ENCODE measurements at regions not wholly inside any gene's neighbourhood (a gene's known extent, or its start where the extent isn't known, plus 50 kb on each side); places are given as distances from the start of the nearest gene placed in this dataset.

DNA sequence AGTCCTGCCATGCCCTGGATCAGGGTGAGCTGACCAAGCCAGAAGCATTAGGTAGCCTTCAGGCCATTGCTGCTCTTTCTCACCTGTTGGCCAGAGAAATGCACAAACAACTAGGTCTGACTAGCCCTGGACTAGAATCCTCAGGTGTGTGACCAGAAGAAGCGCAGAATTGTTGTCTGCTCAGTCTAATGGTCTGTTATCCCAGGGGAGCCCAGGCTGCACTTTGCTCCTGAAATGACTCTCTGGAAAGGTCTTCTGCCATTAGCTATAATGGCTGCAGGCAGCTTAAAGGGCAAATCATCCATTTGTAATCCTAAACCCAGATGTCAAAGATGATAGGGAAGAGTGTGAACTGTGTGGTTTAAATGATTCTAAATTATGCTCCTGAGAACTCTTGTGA is 246.1 kb downstream of the NFKBIZ start:
- H3K36me3 ChIP-seq (replicated peaks) = no peaks in the 10 kb centered on the region

DNA sequence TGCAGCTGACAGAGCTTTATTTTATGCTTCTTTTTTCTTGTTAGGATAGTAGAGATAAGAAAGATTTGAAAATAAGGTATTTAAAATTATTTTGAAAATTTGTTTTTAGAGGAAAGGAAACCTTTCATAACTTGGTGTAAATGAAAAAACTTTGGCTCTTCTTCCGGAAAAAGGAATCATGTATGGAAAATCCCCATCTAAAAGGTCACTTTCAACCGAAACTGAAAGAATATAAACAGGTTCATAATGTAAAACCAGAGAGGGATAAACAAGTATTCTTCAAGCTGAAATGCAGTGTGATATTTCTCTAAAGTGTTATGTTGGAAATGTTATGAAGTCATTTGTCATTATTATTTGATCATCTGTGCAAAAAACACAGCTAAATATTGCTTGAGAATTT is 246.8 kb downstream of the NFKBIZ start:
- H3K36me3 ChIP-seq (replicated peaks) = no peaks in the 10 kb centered on the region
- no peaks in the 10 kb centered on the region for H3K9me3 ChIP-seq
- H3K4me1 ChIP-seq = no peaks in the 10 kb centered on the region
- in situ Hi-C loops (cut with MboI; ENCODE audit: low sequenced_read_pairs) = no loop called here
- no peaks in the 10 kb centered on the region for H3K27me3 ChIP-seq (ENCODE audit: low read depth)
- no peak for DNase-seq (ENCODE audit: low spot score in 2 of 2)
- no peak overlapping the region for H3K4me3 ChIP-seq

More for the DNA sequence above, 246.1 kb downstream of the NFKBIZ start:
- no peaks in the 10 kb centered on the region for H3K9me3 ChIP-seq
- no peaks in the 10 kb centered on the region for H3K4me1 ChIP-seq
- H3K27me3 ChIP-seq (ENCODE audit: low read depth) = no peaks in the 10 kb centered on the region
- H3K4me3 ChIP-seq = no peak overlapping the region
- DNase-seq (ENCODE audit: low spot score in 2 of 2) = no peak
- in situ Hi-C loops (cut with MboI; ENCODE audit: low sequenced_read_pairs) = no loop called here

DNA sequence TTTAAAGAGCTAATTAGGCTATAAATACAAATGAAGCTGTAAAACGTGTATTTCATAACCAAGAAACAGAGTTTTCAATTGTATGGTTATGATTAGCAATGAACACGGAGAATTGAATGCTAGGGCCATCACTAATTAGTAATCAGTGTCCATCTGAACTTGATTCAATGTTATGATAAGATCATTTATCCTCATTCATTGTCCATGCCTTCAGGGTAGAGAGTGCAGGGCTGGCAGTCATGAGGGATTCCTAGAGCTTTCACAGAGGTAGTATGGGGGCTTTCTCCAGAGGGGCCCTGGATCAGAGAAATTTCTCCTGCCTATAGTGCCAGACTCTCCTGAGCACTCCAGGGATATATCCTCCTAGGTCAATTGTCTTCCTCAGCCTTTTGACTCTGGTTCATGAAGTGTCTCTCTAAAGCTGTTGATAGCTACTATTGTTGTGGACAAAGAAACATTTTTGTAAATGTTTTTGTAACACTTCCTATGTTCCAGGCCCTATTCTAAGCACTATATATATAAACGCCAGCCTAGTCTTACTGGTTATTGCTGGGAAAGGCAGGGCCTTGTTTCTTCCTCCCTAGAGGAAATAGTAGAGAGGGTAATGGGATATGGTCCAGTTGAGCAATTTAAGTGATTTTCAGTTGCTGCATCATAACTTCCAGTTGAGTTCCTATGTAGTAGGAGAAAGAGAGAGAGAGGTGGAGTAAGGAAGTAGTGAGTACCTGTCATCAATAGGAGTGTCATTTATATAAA is 249.0 kb downstream of the NFKBIZ start:
- Histone ChIP-seq H3K27me3 (ENCODE audit: low read depth) (no peaks in the 10 kb centered on the region), H3K4me3 (no peak overlapping the region), H3K36me3 (replicated peaks) (no peaks in the 10 kb centered on the region), H3K9me3 (no peaks in the 10 kb centered on the region), H3K4me1 (no peaks in the 10 kb centered on the region)
- in situ Hi-C loops (cut with MboI; ENCODE audit: low sequenced_read_pairs) = no loop called here
- DNase-seq (ENCODE audit: low spot score in 2 of 2) = no peak

DNA sequence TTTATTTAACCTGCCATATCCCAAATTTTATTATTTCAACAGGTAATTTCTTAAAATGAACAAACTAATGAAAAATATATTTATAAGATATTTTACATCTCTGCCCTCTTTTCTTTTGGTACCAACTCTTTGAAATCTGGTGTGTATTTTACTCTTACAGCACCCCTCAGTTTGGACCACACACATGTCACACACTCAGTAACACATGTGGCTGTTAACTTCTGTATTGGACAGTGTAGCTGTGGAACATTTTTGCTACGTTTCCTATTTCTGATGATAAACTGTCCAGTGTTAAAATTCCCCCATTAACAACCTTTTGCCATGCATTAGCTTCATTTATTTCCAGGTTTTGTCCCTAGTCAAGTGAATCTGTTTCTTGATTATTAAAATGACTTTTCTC is 250.6 kb downstream of the NFKBIZ start:
- no peaks in the 10 kb centered on the region for H3K27me3 ChIP-seq (ENCODE audit: low read depth)
- no peak for DNase-seq (ENCODE audit: low spot score in 2 of 2)
- no peaks in the 10 kb centered on the region for H3K9me3 ChIP-seq
- no peaks in the 10 kb centered on the region for H3K36me3 ChIP-seq (replicated peaks)
- H3K4me3 ChIP-seq = no peak overlapping the region
- no peaks in the 10 kb centered on the region for H3K4me1 ChIP-seq
- in situ Hi-C loops (cut with MboI; ENCODE audit: low sequenced_read_pairs) = no loop called here

DNA sequence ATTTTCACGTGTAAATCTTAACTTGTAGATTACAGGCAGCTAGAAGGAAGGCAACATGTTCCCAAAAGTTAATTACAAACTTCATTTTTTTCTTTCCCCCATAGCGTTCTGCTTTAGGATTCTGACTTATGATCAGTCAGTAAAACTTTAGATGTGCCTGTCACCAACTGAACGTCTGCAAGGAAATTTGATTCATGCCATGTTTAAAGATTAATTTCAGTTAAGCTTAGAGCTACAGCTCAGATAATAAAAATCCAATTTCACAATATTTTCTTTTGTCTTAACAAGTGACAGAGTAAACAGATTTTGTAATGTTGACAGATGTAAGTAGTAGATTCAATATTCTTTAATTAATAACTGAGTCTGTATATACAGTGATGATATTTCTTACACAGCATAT is 253.1 kb downstream of the NFKBIZ start:
- no peaks in the 10 kb centered on the region for H3K27me3 ChIP-seq (ENCODE audit: low read depth)
- H3K4me3 ChIP-seq = no peak overlapping the region
- no peaks in the 10 kb centered on the region for H3K36me3 ChIP-seq (replicated peaks)
- DNase-seq (ENCODE audit: low spot score in 2 of 2) = no peak
- no peaks in the 10 kb centered on the region for H3K9me3 ChIP-seq
- no peaks in the 10 kb centered on the region for H3K4me1 ChIP-seq
- in situ Hi-C loops (cut with MboI; ENCODE audit: low sequenced_read_pairs) = no loop called here

DNA sequence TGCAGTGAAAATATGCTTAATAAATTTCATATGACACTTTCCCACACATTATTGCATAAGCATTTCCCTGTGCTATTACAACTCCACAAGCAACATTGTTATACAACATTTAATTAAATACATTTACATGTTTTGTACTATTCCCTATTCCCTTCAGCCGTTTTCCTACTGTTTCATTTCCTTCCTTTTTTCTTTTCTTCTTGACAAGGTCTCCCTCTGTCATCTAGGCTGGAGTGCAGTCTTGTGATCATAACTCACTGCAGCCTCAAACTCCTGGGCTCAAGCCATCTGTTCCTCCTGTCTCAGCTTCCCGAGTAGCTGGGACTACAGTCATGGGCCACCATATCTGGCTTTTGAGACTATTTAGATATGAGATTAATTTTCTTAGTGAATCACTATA is 254.7 kb downstream of the NFKBIZ start:
- no peak for DNase-seq (ENCODE audit: low spot score in 2 of 2)
- Histone ChIP-seq H3K4me3 (no peak overlapping the region), H3K36me3 (replicated peaks) (no peaks in the 10 kb centered on the region), H3K4me1 (no peaks in the 10 kb centered on the region), H3K27me3 (ENCODE audit: low read depth) (no peaks in the 10 kb centered on the region), H3K9me3 (no peaks in the 10 kb centered on the region)
- in situ Hi-C loops (cut with MboI; ENCODE audit: low sequenced_read_pairs) = no loop called here

DNA sequence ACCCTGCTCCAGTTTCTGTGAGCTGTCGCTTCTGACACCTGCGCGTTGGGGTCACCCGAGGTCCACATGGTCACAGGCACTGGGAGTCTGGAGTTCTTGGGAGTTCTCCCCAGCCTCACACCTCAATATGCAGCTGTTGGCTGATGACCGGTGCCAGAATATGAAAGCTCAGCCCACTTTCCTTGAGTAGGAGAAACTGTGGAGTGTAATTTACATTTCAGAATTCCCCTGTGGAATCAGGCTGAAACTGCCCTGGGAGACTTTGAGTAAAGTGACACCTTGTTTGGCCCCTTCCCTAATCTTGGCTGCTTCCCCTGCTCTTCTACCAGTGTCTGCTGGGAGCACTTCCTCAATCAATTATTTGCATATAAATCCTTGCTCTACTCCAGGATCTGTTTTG is 255.9 kb downstream of the NFKBIZ start:
- Histone ChIP-seq H3K27me3 (ENCODE audit: low read depth) (no peaks in the 10 kb centered on the region), H3K9me3 (no peaks in the 10 kb centered on the region), H3K36me3 (replicated peaks) (no peaks in the 10 kb centered on the region), H3K4me1 (no peaks in the 10 kb centered on the region), H3K4me3 (no peak overlapping the region)
- in situ Hi-C loops (cut with MboI; ENCODE audit: low sequenced_read_pairs) = no loop called here
- DNase-seq (ENCODE audit: low spot score in 2 of 2) = no peak

DNA sequence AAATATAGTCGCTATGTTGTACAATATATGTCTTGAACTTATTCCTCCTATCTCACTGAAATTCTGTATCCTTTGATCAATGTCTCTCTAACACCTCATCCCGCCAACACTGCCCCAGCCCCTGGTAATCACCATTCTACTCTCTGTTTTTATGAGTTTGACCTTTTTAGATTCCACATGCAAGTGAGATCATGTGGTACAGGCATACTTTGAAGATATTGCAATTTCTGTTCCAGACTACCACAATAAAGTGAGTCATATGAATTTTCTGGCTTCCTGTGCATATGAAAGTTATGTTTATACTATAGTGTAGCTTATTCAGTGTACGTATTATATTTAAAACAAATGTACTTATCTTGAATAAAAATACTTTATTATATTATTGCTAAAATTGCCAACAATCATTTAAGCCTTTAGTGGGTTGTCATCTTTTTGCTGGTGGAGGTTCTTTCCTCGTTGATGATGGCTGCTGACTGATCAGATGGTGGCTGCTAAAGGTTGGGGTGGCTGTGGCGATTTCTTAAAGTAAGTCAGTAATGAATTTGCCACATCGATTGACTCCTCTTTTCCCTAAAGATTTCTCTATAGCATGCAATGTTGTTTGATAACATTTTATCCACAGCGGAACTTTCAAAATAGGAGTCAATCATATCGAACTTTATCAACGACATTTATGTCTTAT is 257.2 kb downstream of the NFKBIZ start:
- no peak overlapping the region for H3K4me3 ChIP-seq
- no peak for DNase-seq (ENCODE audit: low spot score in 2 of 2)
- no peaks in the 10 kb centered on the region for H3K36me3 ChIP-seq (replicated peaks)
- no peaks in the 10 kb centered on the region for H3K4me1 ChIP-seq
- H3K9me3 ChIP-seq = no peaks in the 10 kb centered on the region
- H3K27me3 ChIP-seq (ENCODE audit: low read depth) = no peaks in the 10 kb centered on the region
- in situ Hi-C loops (cut with MboI; ENCODE audit: low sequenced_read_pairs) = no loop called here

DNA sequence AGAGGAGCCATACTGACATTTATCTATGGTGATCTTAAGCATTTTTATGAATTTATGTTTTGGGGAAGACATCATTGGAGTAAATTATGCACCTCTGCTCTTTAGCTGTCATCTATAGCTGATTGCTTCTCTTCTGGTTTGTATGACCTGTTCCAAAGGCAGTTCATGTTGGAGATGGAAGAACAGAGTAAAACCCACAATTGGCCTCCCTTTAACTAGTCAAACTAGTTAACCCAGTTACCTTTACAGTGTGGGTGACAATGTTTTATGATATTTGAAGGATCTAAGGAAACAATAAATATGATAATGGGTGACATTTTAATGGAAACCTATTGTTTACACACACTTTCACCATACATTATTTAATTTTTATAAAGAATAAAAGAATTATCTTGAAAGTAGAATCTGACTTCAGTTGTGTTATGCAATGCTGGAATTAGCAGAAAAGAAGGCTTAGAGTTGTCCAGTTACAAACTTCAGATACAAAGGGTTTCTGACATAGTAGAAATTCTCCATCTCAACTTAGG is 263.5 kb downstream of the NFKBIZ start:
- DNase-seq (ENCODE audit: low spot score in 2 of 2) = no peak
- in situ Hi-C loops (cut with MboI; ENCODE audit: low sequenced_read_pairs) = no loop called here
- H3K36me3 ChIP-seq (replicated peaks) = no peaks in the 10 kb centered on the region
- no peaks in the 10 kb centered on the region for H3K27me3 ChIP-seq (ENCODE audit: low read depth)
- no peaks in the 10 kb centered on the region for H3K9me3 ChIP-seq
- H3K4me3 ChIP-seq = no peak overlapping the region
- H3K4me1 ChIP-seq = no peaks in the 10 kb centered on the region

DNA sequence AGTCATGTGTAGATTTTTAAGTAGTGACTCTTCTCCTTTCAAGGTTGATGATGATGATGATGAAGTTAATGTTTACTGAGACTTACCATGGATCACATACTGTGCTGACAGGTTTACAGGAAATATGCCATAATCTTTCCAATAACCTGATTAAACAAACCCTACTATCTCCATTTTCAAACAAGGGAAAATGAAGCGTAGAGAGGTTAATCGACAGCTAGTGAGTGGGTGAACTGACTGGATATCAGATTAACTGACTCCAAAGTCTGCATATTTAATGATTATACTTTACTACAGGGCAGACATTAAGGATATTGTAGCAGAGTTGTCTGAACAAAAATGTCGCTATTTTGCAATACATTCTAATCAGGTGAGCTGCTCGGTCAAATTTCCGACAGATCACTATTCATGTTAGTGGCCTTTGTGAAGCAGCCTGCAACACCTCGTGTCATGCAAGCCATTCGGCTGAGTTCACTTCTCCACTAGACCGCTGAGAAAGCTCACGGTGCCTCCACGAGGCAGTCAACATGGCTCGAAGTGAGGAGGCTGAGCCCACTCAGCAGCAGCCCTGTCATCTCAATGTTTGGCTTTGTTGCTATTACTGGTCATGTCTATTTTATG is 264.2 kb downstream of the NFKBIZ start:
- H3K9me3 ChIP-seq = no peaks in the 10 kb centered on the region
- no peaks in the 10 kb centered on the region for H3K4me1 ChIP-seq
- in situ Hi-C loops (cut with MboI; ENCODE audit: low sequenced_read_pairs) = no loop called here
- no peak for DNase-seq (ENCODE audit: low spot score in 2 of 2)
- no peak overlapping the region for H3K4me3 ChIP-seq
- H3K36me3 ChIP-seq (replicated peaks) = no peaks in the 10 kb centered on the region
- no peaks in the 10 kb centered on the region for H3K27me3 ChIP-seq (ENCODE audit: low read depth)

DNA sequence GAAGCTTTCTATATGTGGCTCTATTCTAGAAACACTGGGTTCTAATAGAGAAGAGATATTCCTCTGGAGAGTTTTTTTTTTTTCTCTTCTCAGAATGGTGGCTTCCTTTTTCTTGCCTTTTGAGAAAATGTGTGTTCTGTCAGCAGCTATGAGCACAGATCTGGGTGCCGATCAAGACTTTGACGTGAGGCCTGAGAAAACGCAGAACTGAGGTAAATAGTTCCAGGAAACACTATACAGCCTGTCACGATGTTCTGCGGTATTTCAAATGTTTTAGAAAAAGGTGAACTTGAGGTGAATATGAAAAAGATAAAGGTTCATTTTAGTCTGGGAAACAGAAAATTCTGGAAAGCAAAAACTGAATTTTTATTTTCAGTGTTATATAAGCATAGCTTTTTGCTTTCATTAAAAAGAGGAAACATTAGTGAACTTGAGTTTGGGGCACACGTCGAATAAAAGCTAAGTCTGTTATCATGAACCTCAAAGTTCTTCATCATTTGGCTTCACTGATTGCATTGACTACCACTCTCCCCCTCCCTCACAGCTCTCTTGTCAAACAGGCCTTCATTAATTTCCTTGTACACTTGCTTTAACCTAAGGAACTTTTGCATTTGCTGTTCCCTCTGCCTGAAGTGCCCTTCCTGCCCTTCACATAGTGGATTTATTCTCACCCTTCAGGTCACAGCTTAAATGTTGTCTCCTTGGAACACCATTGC is 265.1 kb downstream of the NFKBIZ start:
- in situ Hi-C loops (cut with MboI; ENCODE audit: low sequenced_read_pairs) = no loop called here
- no peak for DNase-seq (ENCODE audit: low spot score in 2 of 2)
- H3K4me1 ChIP-seq = no peaks in the 10 kb centered on the region

DNA sequence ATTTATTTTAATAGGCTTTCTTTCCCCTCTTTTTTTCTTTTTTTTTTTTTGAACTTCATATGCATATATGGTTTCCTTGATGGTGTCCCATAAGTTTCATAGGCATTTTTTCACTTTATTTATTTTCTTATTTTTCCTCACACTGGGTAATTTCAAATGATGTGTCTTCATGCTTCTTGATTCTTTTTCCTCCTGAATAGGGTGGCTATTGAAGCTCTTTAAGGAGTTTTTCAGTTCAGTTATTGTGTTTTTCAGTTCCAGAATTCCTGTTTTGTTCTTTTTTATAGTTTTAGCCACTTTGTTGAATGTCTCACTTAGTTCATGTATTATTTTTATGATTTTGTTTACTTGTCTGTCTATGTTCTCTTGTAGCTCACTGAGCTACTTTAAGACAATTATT is 273.2 kb downstream of the NFKBIZ start:
- Histone ChIP-seq H3K9me3 (no peaks in the 10 kb centered on the region), H3K36me3 (replicated peaks) (no peaks in the 10 kb centered on the region), H3K4me3 (no peak overlapping the region), H3K27me3 (ENCODE audit: low read depth) (no peaks in the 10 kb centered on the region), H3K4me1 (no peaks in the 10 kb centered on the region)
- no peak for DNase-seq (ENCODE audit: low spot score in 2 of 2)
- in situ Hi-C loops (cut with MboI; ENCODE audit: low sequenced_read_pairs) = no loop called here

More for the DNA sequence above, 265.1 kb downstream of the NFKBIZ start:
- no peaks in the 10 kb centered on the region for H3K27me3 ChIP-seq (ENCODE audit: low read depth)
- H3K36me3 ChIP-seq (replicated peaks) = no peaks in the 10 kb centered on the region
- H3K9me3 ChIP-seq = no peaks in the 10 kb centered on the region
- no peak overlapping the region for H3K4me3 ChIP-seq

DNA sequence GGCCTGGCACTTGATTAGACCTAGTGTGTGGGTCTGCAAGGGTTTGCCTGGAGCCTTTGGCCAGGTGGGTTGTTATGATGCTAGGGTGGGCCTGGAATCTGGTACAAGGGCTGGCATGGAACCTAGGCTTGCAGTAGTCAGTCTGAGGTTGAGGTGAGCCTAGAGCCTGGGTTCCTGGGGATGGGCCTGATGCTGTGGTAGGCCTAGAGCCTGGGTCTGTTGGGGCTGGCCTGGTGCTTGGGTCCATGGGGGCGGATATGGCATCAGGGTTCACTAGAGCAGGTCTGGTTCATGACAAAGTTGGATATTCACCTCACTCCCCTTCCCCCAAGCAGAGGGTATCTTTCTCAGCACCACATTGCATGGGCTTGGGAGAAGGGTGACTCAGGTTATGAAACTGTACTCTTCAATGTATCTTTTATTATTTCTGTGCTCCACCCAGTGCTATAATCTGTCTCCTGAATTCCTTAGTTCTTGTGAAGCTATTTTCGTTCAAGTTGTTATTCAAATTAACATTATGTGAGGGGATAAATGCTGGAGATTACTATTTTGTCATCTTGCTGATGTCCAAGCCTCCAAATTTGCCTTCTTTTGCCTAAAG is 274.4 kb downstream of the NFKBIZ start:
- H3K9me3 ChIP-seq = no peaks in the 10 kb centered on the region
- H3K4me1 ChIP-seq = no peaks in the 10 kb centered on the region
- no peak for DNase-seq (ENCODE audit: low spot score in 2 of 2)
- no peaks in the 10 kb centered on the region for H3K36me3 ChIP-seq (replicated peaks)
- in situ Hi-C loops (cut with MboI; ENCODE audit: low sequenced_read_pairs) = no loop called here
- H3K4me3 ChIP-seq = no peak overlapping the region
- no peaks in the 10 kb centered on the region for H3K27me3 ChIP-seq (ENCODE audit: low read depth)
